GM12865 (cell line): ENCODE measurements at regions not wholly inside any gene's neighbourhood (a gene's known extent, or its start where the extent isn't known, plus 50 kb on each side); places are given as distances from the start of the nearest gene placed in this dataset.

Experiments
- DNase-seq: peaks from one replicate; pipeline ENCODE4 v3.0.0; 2010; ENCODE audit warnings: low read depth
- H3K4me3 ChIP-seq: 2 replicates; pipeline ENCODE4 v1.5.1; 2011; ENCODE audit warnings: mild to moderate bottlenecking, low read depth, low read length, control low read depth
- CTCF ChIP-seq: IDR thresholded peaks from 2 replicates; pipeline ENCODE4 v1.5.1; 2011; ENCODE audit warnings: low read length, control low read depth, low read depth, inconsistent platforms; ENCODE audit not compliant: insufficient read depth; ENCODE audit errors: missing control alignments

- no peak for TF ChIP-seq CTCF
- no peak overlapping the region for H3K4me3 ChIP-seq
- no peak for DNase-seq
Observed at GRCh38 chr3:134094491-134094890, 64.8 kb upstream of the SLCO2A1 start.

- no peak overlapping the region for H3K4me3 ChIP-seq
- no peak for TF ChIP-seq CTCF
- DNase-seq, result no peak
Observed at GRCh38 chr3:134093956-134094355, 64.2 kb upstream of the SLCO2A1 start.

GRCh38 chr3:134092208-134092701 lies 62.5 kb upstream of the SLCO2A1 start:
- no peak for DNase-seq
- no peak for TF ChIP-seq CTCF
- no peak overlapping the region for H3K4me3 ChIP-seq

GRCh38 chr3:134090031-134090430 lies 60.3 kb upstream of the SLCO2A1 start:
- H3K4me3 ChIP-seq, result no peak overlapping the region
- no peak for TF ChIP-seq CTCF
- DNase-seq, result no peak

GRCh38 chr3:134087060-134087974 lies 57.6 kb upstream of the SLCO2A1 start:
- DNase-seq, result no peak
- no peak overlapping the region for H3K4me3 ChIP-seq
- TF ChIP-seq CTCF, result no peak

DNA sequence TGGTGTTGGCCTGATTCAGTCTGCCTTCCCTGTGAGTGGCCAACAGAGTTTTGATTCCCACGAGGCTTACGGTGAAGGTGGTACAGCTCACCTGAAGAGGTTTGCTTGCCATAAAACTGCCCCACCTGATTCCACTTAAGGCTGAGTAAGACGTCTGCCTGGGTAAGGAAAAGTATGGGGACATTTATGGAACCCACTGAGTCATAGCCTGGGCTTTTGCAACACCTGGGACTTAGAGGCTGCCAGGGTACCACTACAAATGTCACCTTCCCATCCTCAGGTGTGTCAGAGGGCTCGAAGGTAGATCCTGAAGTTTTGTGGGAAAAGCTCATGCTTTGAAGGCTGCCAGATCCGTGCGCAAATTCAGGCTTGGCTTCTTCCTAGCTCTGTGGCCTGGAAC lies 56.9 kb upstream of the SLCO2A1 start:
- no peak for TF ChIP-seq CTCF
- DNase-seq, result no peak
- no peak overlapping the region for H3K4me3 ChIP-seq
